HCT116 (cell line): ENCODE measurements at regions not wholly inside any gene's neighbourhood (a gene's known extent, or its start where the extent isn't known, plus 50 kb on each side); places are given as distances from the start of the nearest gene placed in this dataset.
A peak's percentile ranks its signal among the peaks of the same experiment; 100 is the strongest.

Source experiments
- ATAC-seq: fragments of 200-7000 bp; cut with Tn5 transposase; 2 replicates; pipeline ENCODE4 v1.9.1; 2020; ENCODE audit warnings: mild to moderate bottlenecking, moderate library complexity
- BruUV-seq: library from RNA; stranded (reverse); fragments of 400-500 nt; replicated peaks from 2 replicates; lab custom pipeline; 2021; lab: Mats Ljungman, UMichigan
- CTCF ChIA-PET: fragments of 300-600 bp; sonication (Branson Sonifier 250); formaldehyde crosslinking; loops from one replicate; lab custom pipeline; 2021; ENCODE audit warnings: antibody characterized with exemption; lab: Charles Lee
- POLR2A ChIA-PET: fragments of 300-600, 350-600 bp; sonication (Branson Sonifier 250); formaldehyde crosslinking; loops from one replicate; lab custom pipeline; 2021; ENCODE audit warnings: antibody characterized with exemption; lab: Charles Lee
- RAD21 ChIA-PET, 2 experiments: fragments of 300-600 bp; sonication (Branson Sonifier 250); formaldehyde crosslinking; loops; one replicate each; lab custom pipeline; 2023; ENCODE audit warnings: low total read pairs in 2 of 2; ENCODE audit not compliant: uncharacterized antibody in 2 of 2, unreplicated experiment in 2 of 2, low non-redundant PET in 1 of 2; lab: Charles Lee
- DNase-seq: peaks from one replicate; pipeline ENCODE4 v3.0.0-alpha.2; 2010; ENCODE audit warnings: low read depth, low spot score
- H2AFZ ChIP-seq: fragments of 200-600 bp; shearing (Covaris generic), sonication (generic); 2 replicates; pipeline ENCODE4 v1.6.1; 2017; ENCODE audit warnings: low read depth, mixed run types, mixed read lengths, antibody characterized with exemption, low read length; ENCODE audit not compliant: poor library complexity, severe bottlenecking
- H3K27ac ChIP-seq: 2 replicates; pipeline ENCODE4 v1.5.1; 2012; ENCODE audit warnings: low read depth, low read length
- H3K27me3 ChIP-seq: fragments of 200-600 bp; sonication (generic); 2 replicates; pipeline ENCODE4 v1.6.1; 2016; ENCODE audit warnings: mixed run types, low read length, mixed read lengths; ENCODE audit not compliant: insufficient read depth
- H3K36me3 ChIP-seq, 2 experiments: fragments of 200-500 bp in 1 of 2; fragments of 200-600 bp in 1 of 2; sonication (Bioruptor generic) in 1 of 2; sonication (generic) in 1 of 2; 2 replicates each; pipeline versions ENCODE4 v1.5.1 to v1.6.1; 2014 to 2016; ENCODE audit warnings: low read length in 2 of 2, inconsistent platforms in 1 of 2, mixed read lengths in 1 of 2, mixed run types in 1 of 2; ENCODE audit not compliant: insufficient read depth in 2 of 2, control insufficient read depth in 1 of 2
- H3K4me1 ChIP-seq, 2 experiments: fragments of 200-600 bp in 1 of 2; sonication (generic) in 1 of 2; 2 replicates each; pipeline versions ENCODE4 v1.5.1 to v1.6.1; 2012 to 2017; ENCODE audit warnings: low read length in 2 of 2, inconsistent platforms in 1 of 2, mild to moderate bottlenecking in 1 of 2, mixed read lengths in 1 of 2, mixed run types in 1 of 2, moderate library complexity in 1 of 2; ENCODE audit not compliant: insufficient read depth in 2 of 2, control insufficient read depth in 1 of 2
- H3K4me2 ChIP-seq: fragments of 200-600 bp; sonication (generic); 2 replicates; pipeline ENCODE4 v1.6.1; 2017; ENCODE audit warnings: mixed run types, low read length, mixed read lengths
- H3K4me3 ChIP-seq, 2 experiments: fragments of 200-600 bp in 1 of 2; sonication (generic) in 1 of 2; replicated peaks in 1 of 2; 2 replicates each; pipeline ENCODE4 v1.5.1; 2011 to 2016; ENCODE audit warnings: low read length in 2 of 2, control low read depth in 1 of 2, low read depth in 1 of 2, mild to moderate bottlenecking in 1 of 2, mixed read lengths in 1 of 2, mixed run types in 1 of 2
- H3K79me2 ChIP-seq: fragments of 200-600 bp; sonication (generic); 2 replicates; pipeline ENCODE4 v1.6.1; 2017; ENCODE audit warnings: mild to moderate bottlenecking, mixed run types, low read length, moderate library complexity, mixed read lengths; ENCODE audit not compliant: insufficient read depth
- H3K9ac ChIP-seq: fragments of 200-600 bp; sonication (generic); 2 replicates; pipeline ENCODE4 v1.6.1; 2016; ENCODE audit warnings: low read length, mixed read lengths
- H3K9me2 ChIP-seq: fragments of 200-600 bp; sonication (generic), shearing (Covaris generic); 2 replicates; pipeline ENCODE4 v1.6.1; 2017; ENCODE audit warnings: mixed run types, mild to moderate bottlenecking, moderate library complexity; ENCODE audit not compliant: insufficient read depth
- H3K9me3 ChIP-seq, 2 experiments: fragments of 200-500 bp in 1 of 2; fragments of 200-600 bp in 1 of 2; sonication (Bioruptor generic) in 1 of 2; sonication (generic) in 1 of 2; 2 replicates each; pipeline ENCODE4 v1.6.1; 2014 to 2017; ENCODE audit warnings: low read length in 2 of 2, mixed read lengths in 2 of 2, inconsistent platforms in 1 of 2, low read depth in 1 of 2, mild to moderate bottlenecking in 1 of 2, mixed run types in 1 of 2, moderate library complexity in 1 of 2; ENCODE audit not compliant: control insufficient read depth in 1 of 2, insufficient read depth in 1 of 2
- H4K20me1 ChIP-seq: fragments of 200-600 bp; sonication (generic), shearing (Covaris generic); 2 replicates; pipeline ENCODE4 v1.6.1; 2017; ENCODE audit warnings: mixed run types, mild to moderate bottlenecking, moderate library complexity; ENCODE audit not compliant: insufficient read depth
- ATF3 ChIP-seq: IDR thresholded peaks from 2 replicates; pipeline ENCODE4 v1.6.1; 2012
- CBX3 ChIP-seq: IDR thresholded peaks from 2 replicates; pipeline ENCODE4 v1.6.1; 2012; ENCODE audit warnings: low read depth
- CTCF ChIP-seq, 3 experiments: fragments of 200-600 bp in 1 of 3; sonication (generic) in 1 of 3; IDR thresholded peaks in 2 of 3; conservative IDR thresholded peaks in 1 of 3; 2 replicates each; pipeline ENCODE4 v1.5.1; 2012 to 2017; ENCODE audit warnings: low read depth in 2 of 3, low read length in 2 of 3, antibody characterized with exemption in 1 of 3, borderline replicate concordance in 1 of 3, control low read depth in 1 of 3, mild to moderate bottlenecking in 1 of 3, mixed read lengths in 1 of 3, mixed run types in 1 of 3, moderate library complexity in 1 of 3; ENCODE audit not compliant: insufficient read depth in 1 of 3
- RAD21 ChIP-seq: IDR thresholded peaks from 2 replicates; pipeline ENCODE4 v1.6.1; 2012; ENCODE audit warnings: low read depth, mild to moderate bottlenecking
- intact Hi-C: fragments of 100-400 bp; cut with micrococcal nuclease; formaldehyde crosslinking; loops from 2 replicates; pipeline ENCODE4 v1.10.0; 2022

- Histone ChIP-seq H3K4me3 (no peak overlapping the region), H3K4me2 (no peak overlapping the region), H4K20me1 (no peaks in the 10 kb centered on the region), H3K27ac (no peak overlapping the region), H2AFZ (no peak overlapping the region), H3K27me3 (no peaks in the 10 kb centered on the region), H3K9me2 (no peaks in the 10 kb centered on the region), H3K4me1 (no peaks in the 10 kb centered on the region), H3K9me3 (no peaks in the 10 kb centered on the region), H3K9ac (no peak overlapping the region), H3K79me2 (no peaks in the 10 kb centered on the region), H3K36me3 (no peaks in the 10 kb centered on the region)
- peak; percentile 87 for ATAC-seq
- ChIA-PET POLR2A (no interaction called here), RAD21 (interaction anchor here (0.6 to 1.7 kb wide), 7 partner anchors 109 to 183 kb away, joined by 3 to 9 read pairs (median 4); no protein-coding TSS in a partner anchor), CTCF (interaction anchor here (0.7 to 1.7 kb wide), 6 partner anchors 75 to 183 kb away, joined by 3 to 47 read pairs (median 6); no protein-coding TSS in a partner anchor)
- peak; percentile 55 for DNase-seq
- BruUV-seq = no TSS peak
- TF ChIP-seq CTCF (IDR thresholded peaks at IDR 0.05 in 2 of 3, conservative IDR thresholded peaks at IDR 0.05 in 1 of 3; ENCODE audit: borderline replicate concordance in 1 of 3, insufficient read depth in 1 of 3, low read depth in 2 of 3, low read length in 2 of 3) (peak; percentile 45 to 88 (median 60)), CBX3 (peak; percentile 26; the same call in 1 of the 2 replicates), RAD21 (peak; percentile 94), ATF3 (no peak)
- intact Hi-C loops = loop anchor here (1.0 to 5.0 kb wide), 4 partner anchors 70 to 166 kb away; partner anchors contain the start of gene LURAP1L
These were observed 110.0 kb downstream of the LURAP1L start for GRCh38 chr9:12884736-12885395.
